Hematopoietic multipotent progenitor cell treated with erythropoietin and hydrocortisone succinate and interleukin-3 and kit ligand, for 15 days (in vitro differentiated cells): ENCODE measurements at regions not wholly inside any gene's neighbourhood (a gene's known extent, or its start where the extent isn't known, plus 50 kb on each side); places are given as distances from the start of the nearest gene placed in this dataset.
A peak's percentile ranks its signal among the peaks of the same experiment; 100 is the strongest.
"Not testable (repeated sequence)": the region's sequence is repeated elsewhere in the genome, so short reads cannot be mapped to it uniquely, and the experiment has no call there.

Experiments used
- DNase-seq: peaks from one replicate; pipeline ENCODE4 v3.0.0-alpha.2; 2015; ENCODE audit warnings: low spot score

- no peak for DNase-seq
These were observed 52.2 kb upstream of the ABCA1 start for GRCh38 chr9:104980039-104980654.

DNA sequence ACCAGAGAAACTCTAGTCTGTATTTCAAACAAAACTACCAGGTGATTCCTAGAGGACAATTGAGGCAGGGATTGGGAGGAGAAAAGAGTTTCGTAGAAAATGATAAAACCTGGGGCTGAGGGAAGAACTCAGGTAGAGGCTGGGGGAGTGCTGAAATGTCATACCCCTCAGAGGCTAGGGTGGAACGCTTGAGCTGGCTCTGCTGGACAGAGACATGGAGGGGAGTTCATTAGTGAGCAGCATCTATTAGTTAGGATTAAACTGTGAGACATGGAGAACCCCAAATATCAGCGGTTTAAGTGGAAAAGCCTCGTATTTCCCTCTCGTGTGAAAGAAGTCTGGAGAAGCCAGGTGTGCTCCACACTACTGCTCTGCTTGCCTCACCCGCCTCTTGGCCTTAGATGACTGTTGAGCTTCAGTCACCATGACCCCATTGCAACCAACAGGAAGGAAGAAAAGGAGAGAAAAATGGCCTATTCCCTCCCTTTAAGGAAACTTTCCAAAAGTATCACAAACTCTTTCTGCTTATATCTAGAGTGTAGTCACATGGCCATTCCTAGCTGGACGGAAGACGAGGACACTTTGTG lies 53.7 kb upstream of the ABCA1 start:
- no peak for DNase-seq

GRCh38 chr9:104982543-104982942 lies 54.6 kb upstream of the ABCA1 start:
- peak; percentile 77 for DNase-seq

DNA sequence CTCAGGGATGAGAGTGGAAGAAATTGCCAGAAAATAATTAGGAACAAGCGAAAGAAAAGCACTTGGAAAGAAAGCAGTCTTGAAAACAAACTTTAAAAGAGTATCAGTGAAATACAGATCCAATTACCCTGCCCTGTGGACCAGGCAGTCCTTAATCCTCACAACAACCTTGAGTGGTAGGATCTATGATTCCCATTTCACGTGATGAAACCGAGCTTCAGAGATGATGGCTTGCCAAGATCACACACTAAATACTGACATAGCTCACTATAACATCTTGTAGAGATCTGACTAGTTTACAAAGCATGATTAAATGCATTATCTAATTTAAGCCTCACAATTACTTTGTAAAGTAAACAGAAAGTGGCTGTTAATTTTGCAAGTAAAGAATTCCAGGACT lies 55.5 kb upstream of the ABCA1 start:
- DNase-seq: no peak

DNA sequence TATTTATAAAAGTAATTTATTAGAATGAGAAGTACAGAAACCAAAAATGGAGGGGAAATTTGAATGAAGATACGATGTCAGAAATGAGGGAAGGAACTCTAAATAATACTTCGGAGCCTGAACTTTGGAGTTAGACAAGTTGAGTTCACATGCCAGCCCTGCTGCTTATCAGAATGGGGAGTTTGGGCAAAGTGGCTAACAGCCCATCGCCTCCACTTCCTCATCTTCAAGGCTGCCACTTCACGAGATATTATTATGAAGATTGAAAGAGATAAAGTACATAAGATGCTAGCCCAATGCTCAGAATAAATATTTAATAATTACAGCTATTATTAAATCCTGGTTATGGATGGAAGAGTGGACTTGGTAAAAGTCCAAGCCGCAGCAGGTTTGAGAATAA lies 56.2 kb upstream of the ABCA1 start:
- DNase-seq: peak; percentile 42

- DNase-seq: no peak
These were observed 56.6 kb upstream of the ABCA1 start for GRCh38 chr9:104984542-104984941.

GRCh38 chr9:104984948-104985347 lies 57.0 kb upstream of the ABCA1 start:
- DNase-seq: no peak

GRCh38 chr9:104986096-104986495 lies 58.1 kb upstream of the ABCA1 start:
- DNase-seq: no peak

GRCh38 chr9:104987743-104988142 lies 59.8 kb upstream of the ABCA1 start:
- no peak for DNase-seq

DNA sequence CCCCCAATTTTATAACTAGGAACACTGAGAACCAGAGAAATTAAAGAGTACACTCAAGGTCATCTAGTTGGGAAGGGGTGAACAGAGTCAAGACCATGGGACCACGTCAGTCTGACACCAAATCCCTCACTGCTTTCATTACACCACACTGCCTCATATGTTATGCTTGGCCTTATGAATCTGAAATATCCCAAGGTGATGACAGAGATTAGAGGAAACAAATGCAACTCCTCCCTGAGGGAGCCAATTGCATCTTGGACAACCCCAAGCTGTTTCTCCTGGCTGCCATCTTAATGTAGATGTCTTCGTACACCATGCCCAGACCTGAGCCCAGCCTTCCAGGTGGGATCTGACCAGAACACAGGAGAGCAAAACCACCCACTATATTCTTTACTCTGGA lies 60.6 kb upstream of the ABCA1 start:
- DNase-seq: no peak

GRCh38 chr9:104991144-104991953 lies 63.4 kb upstream of the ABCA1 start:
- DNase-seq: peak; percentile 76

GRCh38 chr9:104992659-104993058 lies 64.7 kb upstream of the ABCA1 start:
- DNase-seq: no peak

- peak; percentile 59 for DNase-seq
These were observed 65.5 kb upstream of the ABCA1 start for GRCh38 chr9:104993291-104993963.

DNA sequence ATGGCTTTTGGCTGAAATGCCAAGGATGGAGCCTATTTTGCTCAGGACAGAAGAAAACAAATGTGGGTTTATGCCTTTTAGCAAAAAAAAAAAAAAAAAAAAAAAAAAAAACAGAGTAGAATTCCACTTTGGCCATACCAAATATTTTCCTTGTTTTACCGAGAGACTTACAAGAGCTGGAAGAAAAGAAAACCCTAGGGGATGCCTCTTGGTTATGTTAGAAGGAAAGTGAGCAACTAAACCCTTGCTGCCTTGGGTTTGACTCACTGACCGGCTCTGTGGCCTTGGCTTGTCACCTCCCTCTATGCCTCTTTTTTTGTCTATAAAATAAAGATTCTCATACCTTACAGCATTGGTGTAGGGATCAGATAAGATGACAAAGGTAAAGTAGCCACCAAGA lies 69.6 kb upstream of the ABCA1 start:
- no peak for DNase-seq

GRCh38 chr9:104999136-104999535 lies 71.2 kb upstream of the ABCA1 start:
- DNase-seq: no peak

- not testable (repeated sequence) for DNase-seq
These were observed 72.6 kb upstream of the ABCA1 start for GRCh38 chr9:105000529-105000928.

GRCh38 chr9:105004466-105005090 lies 76.6 kb upstream of the ABCA1 start:
- no peak for DNase-seq

GRCh38 chr9:105005186-105005585 lies 77.2 kb upstream of the ABCA1 start:
- DNase-seq: no peak

- no peak for DNase-seq
These were observed 78.6 kb upstream of the ABCA1 start for GRCh38 chr9:105006514-105006913.

GRCh38 chr9:105007143-105007542 lies 79.2 kb upstream of the ABCA1 start:
- DNase-seq: no peak

DNA sequence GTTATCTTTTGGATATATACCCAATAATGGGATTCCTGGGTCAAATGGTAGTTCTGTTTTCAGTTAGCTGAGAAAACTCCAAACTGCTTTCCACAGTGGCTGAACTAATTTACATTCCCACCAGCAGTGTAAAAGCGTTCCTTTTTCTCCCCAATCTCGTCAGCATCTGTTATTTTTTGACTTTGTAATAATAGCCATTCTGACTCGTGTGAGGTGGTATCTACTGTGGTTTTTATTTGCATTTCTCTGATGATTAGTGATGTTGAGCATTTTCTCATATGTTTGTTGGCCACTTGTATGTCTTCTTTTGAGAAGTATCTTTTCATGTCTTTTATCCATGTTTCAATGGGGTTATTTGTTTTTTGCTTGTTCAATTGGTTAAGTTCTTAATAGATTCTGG lies 82.1 kb upstream of the ABCA1 start:
- not testable (repeated sequence) for DNase-seq

DNA sequence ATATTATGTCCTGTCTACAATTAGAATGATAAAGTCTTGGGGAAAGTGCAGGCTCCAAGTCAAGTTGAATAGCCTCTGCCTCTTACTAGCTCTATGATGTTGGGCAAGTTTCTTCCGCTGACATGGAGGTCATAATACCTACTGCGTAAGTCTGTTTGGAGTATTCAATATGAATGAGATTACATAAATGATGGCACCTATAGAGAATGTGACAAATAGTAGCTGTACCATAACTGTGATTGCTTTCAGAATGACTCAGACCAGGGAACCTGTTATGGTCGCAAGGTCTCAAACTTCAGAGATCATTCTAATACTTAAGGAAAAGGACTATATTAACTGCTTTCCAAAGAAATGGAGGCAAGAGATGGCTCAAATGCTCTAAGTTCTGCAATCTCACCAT lies 94.0 kb upstream of the ABCA1 start:
- DNase-seq: no peak
